Occipital lobe (tissue), 1 donor: ENCODE measurements at regions not wholly inside any gene's neighbourhood (a gene's known extent, or its start where the extent isn't known, plus 50 kb on each side); places are given as distances from the start of the nearest gene placed in this dataset.
"Not testable (repeated sequence)": the region's sequence is repeated elsewhere in the genome, so short reads cannot be mapped to it uniquely, and the experiment has no call there.

Experiments
- DNase-seq: peaks from one replicate; lab custom pipeline; 2025; lab: John Stamatoyannopoulos, UW

GRCh38 chr16:79407461-79408135 is 192.9 kb downstream of the MAF start:
- no peak for DNase-seq

DNA sequence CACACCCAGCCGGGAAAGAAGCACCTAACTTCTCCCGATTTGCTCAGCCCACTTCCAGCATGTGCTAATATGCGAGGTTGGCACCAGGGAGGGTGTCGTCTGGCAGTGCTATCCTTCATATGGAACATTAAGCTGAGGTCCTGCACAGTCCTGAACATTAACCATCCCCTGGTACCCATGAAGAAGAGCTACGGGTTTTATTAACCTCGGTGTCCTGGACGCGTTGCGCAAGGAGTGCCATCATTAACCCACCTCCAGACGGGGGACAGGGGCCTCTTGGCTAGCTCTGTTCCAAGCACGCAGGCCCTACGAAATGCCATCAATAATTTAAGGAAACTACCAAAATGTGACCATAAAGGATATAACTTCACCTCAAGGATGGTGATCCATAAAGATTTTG is 193.5 kb downstream of the MAF start:
- DNase-seq = no peak

DNA sequence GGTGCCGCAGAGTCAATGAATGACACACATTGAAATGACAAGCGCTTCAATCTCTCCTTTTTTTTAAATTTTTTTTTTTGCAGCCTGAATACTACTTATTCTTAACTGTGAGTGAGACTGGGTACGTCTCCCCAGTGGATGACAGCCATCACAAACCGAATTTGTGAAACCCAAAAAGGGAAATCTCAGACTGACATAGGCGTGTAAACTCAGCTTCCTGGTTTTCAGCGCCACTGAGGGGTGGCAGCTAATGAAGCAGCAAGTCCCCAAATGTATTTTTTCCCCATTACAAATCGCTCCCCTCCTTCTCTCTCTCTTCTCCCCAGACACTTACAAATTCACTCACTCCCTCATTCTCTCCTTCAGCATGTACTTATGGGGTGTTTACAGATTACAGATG is 196.0 kb downstream of the MAF start:
- DNase-seq = no peak

GRCh38 chr16:79403534-79403933 is 197.0 kb downstream of the MAF start:
- no peak for DNase-seq

- no peak for DNase-seq
These were observed 197.6 kb downstream of the MAF start for GRCh38 chr16:79402920-79403319.

DNA sequence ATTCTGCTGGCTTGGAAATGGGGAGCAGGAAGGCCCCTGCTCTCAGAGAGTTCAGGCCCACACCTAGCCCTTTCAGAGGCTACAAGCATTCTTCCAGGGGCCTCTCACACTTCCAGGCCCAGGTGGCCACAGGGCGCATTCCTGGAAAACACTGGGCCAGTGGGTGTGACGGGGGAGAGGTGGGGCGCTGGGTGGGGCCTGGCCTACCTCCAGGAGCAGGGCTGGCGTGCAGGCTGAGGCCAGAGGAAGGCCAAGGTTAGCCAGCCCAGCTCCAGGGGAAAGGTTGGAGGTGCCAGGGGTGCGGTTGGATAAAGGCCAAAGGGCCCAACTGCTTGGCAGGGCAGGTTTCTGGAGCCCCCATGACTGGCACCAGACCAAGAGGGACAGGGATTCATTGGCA is 198.2 kb downstream of the MAF start:
- DNase-seq = no peak

DNA sequence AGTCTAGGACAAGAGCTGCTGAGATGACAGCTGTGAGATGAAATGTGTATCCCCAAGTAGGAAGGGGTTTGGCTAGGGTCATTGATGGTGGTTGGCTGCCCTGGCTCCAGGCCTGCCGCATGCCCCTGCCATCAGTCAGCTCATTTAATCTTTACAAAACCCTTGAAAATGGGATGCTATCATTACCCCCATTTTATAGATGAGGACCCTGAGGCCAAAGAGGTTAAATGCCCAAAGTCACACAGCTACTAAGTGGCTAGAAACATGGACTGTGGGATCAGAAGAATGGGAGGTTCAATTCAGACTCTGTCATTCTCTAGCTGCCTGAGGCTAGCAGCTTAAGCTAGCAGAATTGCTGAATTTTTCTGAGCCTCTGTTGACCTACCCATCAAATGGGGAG is 198.8 kb downstream of the MAF start:
- no peak for DNase-seq

- no peak for DNase-seq
These were observed 199.4 kb downstream of the MAF start for GRCh38 chr16:79401157-79401556.

DNA sequence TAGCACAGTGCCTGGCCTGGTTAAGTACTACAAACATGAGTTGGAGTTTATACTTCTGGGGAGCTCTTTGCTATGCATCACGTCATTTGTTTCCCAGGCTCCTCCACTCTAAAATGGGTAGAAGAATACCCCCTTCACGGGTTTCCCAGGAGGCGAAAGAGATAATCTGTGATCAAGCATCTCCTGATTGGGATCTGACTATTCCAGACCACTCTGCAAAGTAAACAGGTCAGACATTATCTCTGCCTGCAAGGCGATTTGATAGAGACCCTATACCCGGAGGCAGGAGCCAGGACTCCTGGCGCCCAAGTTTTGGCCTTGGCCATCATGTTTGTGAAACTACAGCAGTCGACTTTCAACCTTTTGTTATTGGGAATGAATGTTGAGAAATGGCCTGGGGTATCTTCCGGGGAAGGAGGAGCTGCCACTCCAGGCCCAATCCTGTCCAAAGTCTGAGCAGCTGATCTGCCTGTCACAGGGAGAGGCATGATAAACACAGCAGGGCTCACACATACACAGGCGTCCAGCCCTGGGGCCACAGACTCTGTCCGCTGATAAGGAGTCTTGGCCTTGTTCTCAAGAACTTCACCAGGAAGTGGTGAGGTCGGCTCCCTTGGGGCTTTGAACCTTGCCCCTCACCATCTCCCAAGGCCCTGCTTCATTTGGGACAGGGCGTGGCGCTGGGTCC is 199.9 kb downstream of the MAF start:
- no peak for DNase-seq

DNA sequence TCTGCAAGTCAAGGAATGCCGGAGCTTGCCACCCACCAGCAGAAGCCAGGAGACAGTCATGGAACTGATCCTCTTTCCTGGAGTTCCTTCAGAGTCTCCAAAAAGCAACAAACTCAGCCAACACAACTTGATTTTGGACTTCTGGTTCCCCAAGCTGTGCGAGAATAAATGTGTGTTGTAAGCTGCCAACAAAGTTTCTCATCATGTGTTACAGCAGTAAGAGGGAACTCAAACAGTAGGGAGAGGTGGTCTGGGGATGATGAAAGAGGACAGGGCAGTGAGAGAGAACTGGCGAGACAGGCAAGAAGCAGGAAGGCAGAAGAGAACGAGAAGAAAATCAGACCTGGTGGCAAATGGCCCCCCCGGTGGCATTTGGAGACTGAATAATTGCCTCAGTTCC is 204.9 kb downstream of the MAF start:
- no peak for DNase-seq

DNA sequence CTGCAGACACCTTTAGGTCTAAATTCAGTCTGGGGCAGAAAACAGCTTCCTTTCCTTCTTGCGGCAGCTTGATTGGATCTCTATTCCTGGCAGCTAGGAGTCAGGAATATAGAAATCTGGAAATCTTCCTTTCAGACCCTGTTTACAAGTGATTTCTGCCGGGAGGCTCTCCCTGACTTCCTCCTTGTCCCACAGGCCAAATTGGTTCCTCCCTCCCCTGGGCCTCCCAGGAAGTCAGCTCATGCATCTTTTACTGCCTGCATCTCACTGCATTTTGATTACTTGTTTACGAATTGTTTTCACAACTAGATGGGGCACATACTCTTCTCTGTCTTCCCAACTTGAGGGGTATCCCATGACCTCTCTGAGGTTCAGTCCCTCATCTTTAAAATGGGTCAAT is 206.3 kb downstream of the MAF start:
- DNase-seq = no peak

DNA sequence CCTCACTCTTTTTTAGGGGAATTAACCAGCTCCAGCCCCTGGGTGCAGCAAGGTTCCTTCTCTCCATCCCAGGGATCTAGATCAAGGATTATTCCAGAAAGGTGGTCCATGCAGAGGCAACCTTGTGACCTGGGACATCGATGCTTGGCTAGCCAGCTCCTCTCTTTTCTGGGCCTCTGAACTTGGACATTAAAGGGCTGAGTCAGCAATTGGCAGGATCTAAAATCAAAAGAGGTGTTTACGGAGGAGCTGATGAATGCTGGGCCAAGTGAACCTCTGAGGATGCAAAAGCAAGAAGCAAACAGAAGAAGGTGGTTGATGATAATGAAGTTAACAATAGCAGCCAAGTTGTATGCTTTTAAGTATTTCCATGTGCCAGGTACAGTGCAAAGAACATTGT is 207.0 kb downstream of the MAF start:
- DNase-seq = no peak

GRCh38 chr16:79393127-79393526 is 207.4 kb downstream of the MAF start:
- no peak for DNase-seq

DNA sequence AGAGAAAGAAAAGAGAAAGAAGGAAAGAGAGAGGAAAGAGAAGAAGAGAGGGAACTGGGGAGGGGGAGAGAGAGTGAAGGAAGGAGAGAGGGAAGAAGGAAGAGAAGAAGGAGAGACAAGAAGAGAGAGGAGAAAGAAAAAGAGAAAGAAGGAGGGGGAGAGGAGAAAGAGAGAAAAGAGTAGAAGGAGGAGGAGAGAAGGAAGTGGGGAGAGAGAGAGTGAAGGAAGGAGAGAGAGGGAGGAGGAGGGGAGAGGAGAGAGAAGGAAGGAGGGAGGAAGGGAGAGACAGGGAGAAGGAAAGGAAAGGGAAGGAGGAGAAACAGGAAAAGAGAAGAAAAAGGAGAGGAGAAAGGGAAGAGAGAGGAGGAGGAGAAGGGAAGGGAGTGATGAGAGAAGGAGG is 208.5 kb downstream of the MAF start:
- DNase-seq = no peak

- DNase-seq = no peak
These were observed 209.1 kb downstream of the MAF start for GRCh38 chr16:79391395-79391794.

DNA sequence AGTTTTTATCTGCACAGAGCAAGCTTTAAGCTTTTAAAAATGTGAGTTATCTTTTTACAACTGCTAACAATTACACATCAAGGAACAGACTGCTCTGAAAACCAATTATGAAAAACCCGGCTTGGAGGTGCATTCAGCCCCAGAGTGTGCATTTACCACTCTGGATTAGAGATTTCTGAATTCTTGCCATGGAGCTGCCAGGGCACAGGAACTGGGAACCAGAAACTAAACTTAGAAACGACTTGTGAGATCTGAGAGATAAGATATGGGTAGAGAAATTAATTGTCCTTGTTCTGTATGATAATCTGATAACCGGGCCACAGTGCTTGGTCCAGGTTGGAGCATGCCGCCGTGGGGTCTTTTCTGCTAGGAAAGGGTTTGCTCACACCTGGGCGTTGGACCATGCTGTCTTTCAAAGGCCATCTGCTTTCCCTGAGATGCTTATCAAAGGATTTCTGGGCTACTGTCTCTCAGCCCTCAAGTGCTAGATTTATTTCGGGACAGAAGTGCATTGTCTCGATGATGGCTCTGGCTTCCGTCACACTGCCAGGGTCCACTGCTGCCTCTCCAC is 210.0 kb downstream of the MAF start:
- DNase-seq = no peak

GRCh38 chr16:79388396-79388795 is 212.1 kb downstream of the MAF start:
- DNase-seq = no peak

DNA sequence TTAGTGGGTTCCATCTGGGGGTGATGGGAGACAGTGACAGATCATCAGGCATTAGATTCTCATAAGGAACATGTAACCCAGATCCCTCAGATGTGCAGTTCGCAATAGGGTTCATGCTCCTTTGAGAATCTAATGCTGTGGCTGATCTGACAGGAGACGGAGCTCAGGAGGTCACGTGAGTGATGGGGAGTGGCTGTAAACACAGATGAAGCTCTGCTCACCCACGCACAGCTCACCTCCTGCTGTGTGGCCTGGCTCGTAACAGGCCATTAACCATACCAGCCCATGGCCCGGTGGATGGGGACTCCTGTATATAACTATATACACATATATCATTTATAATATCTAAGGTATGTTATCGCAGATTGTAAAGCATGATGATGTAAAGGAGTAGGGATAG is 214.2 kb downstream of the MAF start:
- DNase-seq = no peak

- no peak for DNase-seq
These were observed 218.9 kb downstream of the MAF start for GRCh38 chr16:79381603-79382042.

GRCh38 chr16:79380995-79381602 is 219.4 kb downstream of the MAF start:
- no peak for DNase-seq

DNA sequence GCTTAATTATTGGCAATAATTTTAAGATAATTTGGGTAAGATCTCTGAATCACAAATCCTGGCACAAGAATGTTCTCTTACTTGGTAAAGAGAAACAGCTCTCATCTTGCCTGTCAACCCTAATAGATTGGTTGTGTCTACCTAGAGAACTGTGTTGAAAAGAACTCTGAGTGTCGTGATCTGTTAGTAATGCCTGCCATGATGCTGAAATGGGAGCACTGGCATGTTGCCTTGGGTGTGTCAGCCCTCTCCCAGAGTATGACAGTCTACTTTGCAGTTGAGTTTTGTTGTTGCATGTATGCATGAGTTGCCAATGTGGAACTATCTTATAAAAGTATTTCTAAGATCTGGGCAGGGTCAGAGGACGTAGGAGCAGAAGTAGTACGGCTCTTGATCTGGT is 221.4 kb downstream of the MAF start:
- no peak for DNase-seq

DNA sequence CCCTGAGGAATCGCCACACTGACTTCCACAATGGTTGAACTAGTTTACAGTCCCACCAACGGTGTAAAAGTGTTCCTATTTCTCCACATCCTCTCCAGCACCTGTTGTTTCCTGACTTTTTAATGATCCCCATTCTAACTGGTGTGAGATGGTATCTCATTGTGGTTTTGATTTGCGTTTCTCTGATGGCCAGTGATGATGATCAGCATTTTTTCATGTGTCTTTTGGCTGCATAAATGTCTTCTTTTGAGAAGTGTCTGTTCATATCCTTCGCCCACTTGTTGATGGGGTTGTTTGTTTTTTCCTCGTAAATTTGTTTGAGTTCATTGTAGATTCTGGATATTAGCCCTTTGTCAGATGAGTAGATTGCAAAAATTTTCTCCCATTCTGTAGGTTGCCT is 223.5 kb downstream of the MAF start:
- not testable (repeated sequence) for DNase-seq

GRCh38 chr16:79375351-79375750 is 225.2 kb downstream of the MAF start:
- no peak for DNase-seq
